HepG2 (cell line): ENCODE measurements at regions not wholly inside any gene's neighbourhood (a gene's known extent, or its start where the extent isn't known, plus 50 kb on each side); places are given as distances from the start of the nearest gene placed in this dataset.
A peak's percentile ranks its signal among the peaks of the same experiment; 100 is the strongest.

Experiments used
- ATAC-seq: fragments of 200-7000 bp; cut with Tn5 transposase; 3 replicates; pipeline ENCODE4 v1.9.1; 2020; ENCODE audit warnings: mild to moderate bottlenecking, moderate library complexity
- BruUV-seq: library from RNA; stranded (reverse); fragments of 400-500 nt; replicated peaks from 2 replicates; lab custom pipeline; 2021; lab: Mats Ljungman, UMichigan
- CTCF ChIA-PET: fragments of 300-600 bp; formaldehyde crosslinking; extraction: SDS; loops from one replicate; lab custom pipeline; 2021; ENCODE audit warnings: low total read pairs, inconsistent platforms, low intra/inter-chr PET ratio; lab: Yijun Ruan, JAX
- POLR2A ChIA-PET: fragments of 350-600 bp; sonication (Branson Sonifier 250); formaldehyde crosslinking; loops from one replicate; lab custom pipeline; 2020; ENCODE audit warnings: antibody characterized with exemption, inconsistent platforms; lab: Yijun Ruan, JAX
- DNase-seq: peaks from one replicate; pipeline ENCODE4 v3.0.0-alpha.2; 2015; ENCODE audit warnings: low spot score
- FAIRE-seq: peaks from 3 replicates; lab custom pipeline; 2011; peaks lifted over from hg19 to GRCh38; lab: Jason Lieb, UNC
- H2AFZ ChIP-seq: one replicate; pipeline ENCODE4 v1.6.1; 2011; ENCODE audit warnings: low read length, inconsistent platforms
- H3K27ac ChIP-seq: fragments of 300-600 bp; 3 replicates; pipeline ENCODE4 v1.8.0; 2011; ENCODE audit warnings: mixed run types, mild to moderate bottlenecking, mixed read lengths, low read length, inconsistent platforms; ENCODE audit not compliant: insufficient read depth; ENCODE audit errors: extremely low read length
- H3K27me3 ChIP-seq, 2 experiments: fragments of 200-600 bp in 1 of 2; 2 replicates in 1 of 2; 3 replicates in 1 of 2; pipeline versions ENCODE4 v1.6.0 to v1.8.0; 2011; ENCODE audit warnings: low read length in 2 of 2, mild to moderate bottlenecking in 2 of 2, moderate library complexity in 2 of 2, inconsistent platforms in 1 of 2; ENCODE audit not compliant: insufficient read depth in 2 of 2, control insufficient read depth in 1 of 2
- H3K36me3 ChIP-seq, 2 experiments: fragments of 200-600 bp in 1 of 2; replicated peaks in 1 of 2; 2 replicates in 1 of 2; 3 replicates in 1 of 2; pipeline versions ENCODE4 v1.5.1 to v1.8.0; 2011; ENCODE audit warnings: low read length in 2 of 2, inconsistent platforms in 1 of 2; ENCODE audit not compliant: insufficient read depth in 2 of 2, control insufficient read depth in 1 of 2
- H3K4me1 ChIP-seq: 2 replicates; pipeline ENCODE4 v1.5.1; 2012; ENCODE audit warnings: low read length, inconsistent platforms; ENCODE audit not compliant: insufficient read depth
- H3K4me2 ChIP-seq: 2 replicates; pipeline ENCODE4 v1.6.0; 2011; ENCODE audit warnings: low read depth, low read length, inconsistent platforms
- H3K4me3 ChIP-seq, 3 experiments: fragments of 200-600 bp in 1 of 3; sonication (generic), shearing (Covaris generic) in 1 of 3; replicated peaks in 1 of 3; 2 replicates each; pipeline ENCODE4 v1.5.1; 2011 to 2016; ENCODE audit warnings: low read length in 3 of 3, inconsistent platforms in 2 of 3, low read depth in 2 of 3, mild to moderate bottlenecking in 2 of 3, control low read depth in 1 of 3, mixed read lengths in 1 of 3; ENCODE audit not compliant: insufficient read depth in 1 of 3
- H3K79me2 ChIP-seq: one replicate; pipeline ENCODE4 v1.6.1; 2011; ENCODE audit warnings: low read length, inconsistent platforms; ENCODE audit not compliant: insufficient read depth
- H3K9ac ChIP-seq: 2 replicates; pipeline ENCODE4 v1.6.0; 2011; ENCODE audit warnings: mild to moderate bottlenecking, low read depth, low read length, inconsistent platforms; ENCODE audit not compliant: insufficient read depth
- H3K9me3 ChIP-seq: 2 replicates; pipeline ENCODE4 v1.5.1; 2012; ENCODE audit warnings: mild to moderate bottlenecking, low read length
- H4K20me1 ChIP-seq: 2 replicates; pipeline ENCODE4 v1.6.0; 2011; ENCODE audit warnings: inconsistent platforms, mild to moderate bottlenecking, low read length, moderate library complexity; ENCODE audit not compliant: insufficient read depth
- ERF ChIP-seq: IDR thresholded peaks from 2 replicates; pipeline ENCODE4 v1.6.1; 2018; ENCODE audit warnings: missing biosample characterization, missing genetic modification reagents
- MAFF ChIP-seq: IDR thresholded peaks from 2 replicates; pipeline ENCODE4 v1.6.1; 2011; ENCODE audit warnings: low read depth, low read length, improper control_type of control experiment
- MAFG ChIP-seq: sonication (generic); formaldehyde crosslinking; IDR thresholded peaks from 2 replicates; pipeline ENCODE4 v1.5.1; 2020; ENCODE audit warnings: mild to moderate bottlenecking, missing genetic modification reagents
- MAFK ChIP-seq, 2 experiments: IDR thresholded peaks in 1 of 2; conservative IDR thresholded peaks in 1 of 2; 2 replicates each; pipeline ENCODE4 v1.6.1; 2011; ENCODE audit warnings: improper control_type of control experiment in 2 of 2, low read length in 2 of 2
- MIER2 ChIP-seq: IDR thresholded peaks from 2 replicates; pipeline ENCODE4 v1.6.1; 2016; ENCODE audit warnings: missing biosample characterization, missing genetic modification reagents
- NFKBIZ ChIP-seq: IDR thresholded peaks from 2 replicates; pipeline ENCODE4 v1.6.1; 2018; ENCODE audit warnings: missing genetic modification reagents, missing compliant biosample characterization
- RBM39 ChIP-seq: fragments of 200-400 bp; formaldehyde crosslinking; IDR thresholded peaks from one replicate; pipeline ENCODE4 v1.6.1; 2018; ENCODE audit warnings: antibody characterized with exemption, mild to moderate bottlenecking, low read depth, low read length; ENCODE audit not compliant: poor library complexity, severe bottlenecking
- RFX1 ChIP-seq: fragments of 450-650 bp; IDR thresholded peaks from 2 replicates; pipeline ENCODE4 v1.6.1; 2017
- SP1 ChIP-seq, 2 experiments: fragments of 450-650 bp in 1 of 2; sonication (generic) in 1 of 2; formaldehyde crosslinking in 1 of 2; IDR thresholded peaks; 2 replicates each; pipeline versions ENCODE4 v1.4.0 to v1.6.1; 2016 to 2020; ENCODE audit warnings: missing genetic modification reagents in 1 of 2
- TBX2 ChIP-seq: sonication (generic); formaldehyde crosslinking; IDR thresholded peaks from 2 replicates; pipeline ENCODE4 v1.5.0; 2020; ENCODE audit warnings: missing genetic modification reagents, mild to moderate bottlenecking, borderline replicate concordance
- WGBS: methylation state at CpG from one replicate; pipeline ENCODE4 v1.1.6; 2017; ENCODE audit warnings: low lambda C conversion rate; 5-methylcytosine and 5-hydroxymethylcytosine counted together
- in situ Hi-C: cut with HindIII; loops from 2 replicates; pipeline ENCODE4 v1.10.0; 2017; ENCODE audit warnings: low pct_unique_long_range_greater_than_20kb; ENCODE audit not compliant: extremely low pct_ligation_motif_present
- intact Hi-C: fragments of 100-400 bp; cut with micrococcal nuclease; formaldehyde crosslinking; loops from one replicate; pipeline ENCODE4 v1.10.0; 2022; ENCODE audit not compliant: unreplicated experiment
- TF ChIP-seq, protein P1 (sequence below): sonication (generic); formaldehyde crosslinking; IDR thresholded peaks from 2 replicates; pipeline ENCODE4 v1.5.0; 2020; ENCODE audit warnings: missing genetic modification reagents
- TF ChIP-seq, protein P2 (sequence below): sonication (generic); formaldehyde crosslinking; conservative IDR thresholded peaks from 2 replicates; pipeline ENCODE4 v1.8.0; 2022; ENCODE audit warnings: mild to moderate bottlenecking, moderate library complexity, missing genetic modification reagents

DNA sequence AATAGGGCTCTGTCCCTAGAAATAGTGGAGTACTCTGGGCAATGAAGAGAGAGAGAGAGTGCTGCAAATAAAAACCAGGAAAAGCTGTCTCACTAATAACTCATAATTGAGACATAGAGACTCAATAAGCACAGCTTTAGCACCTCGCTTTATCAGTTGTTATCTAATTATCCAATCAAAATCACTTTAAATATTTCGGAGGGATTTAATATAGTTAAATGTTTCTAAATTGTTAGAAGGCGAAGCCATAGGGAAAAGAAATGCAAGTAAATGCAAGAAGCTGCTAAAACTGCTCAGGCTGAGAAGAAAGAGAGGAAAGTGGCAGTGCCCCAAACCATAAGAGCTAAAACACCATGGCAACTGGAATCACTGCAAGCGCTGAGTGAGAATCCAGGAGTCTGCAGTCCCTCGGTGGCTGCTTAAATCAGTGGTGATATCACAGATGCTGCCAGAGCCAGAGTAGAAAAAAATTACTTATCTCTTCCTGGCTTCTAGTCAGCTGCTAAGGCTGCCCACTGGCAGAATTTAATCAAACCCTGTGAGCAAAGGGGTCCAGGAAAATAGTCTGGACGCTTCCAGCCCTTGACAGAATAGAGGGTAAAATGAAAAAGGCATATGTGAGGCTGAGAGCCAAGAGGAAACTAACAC is 150.4 kb upstream of the CHRM2 start (continued):
- no peak for TF ChIP-seq RBM39
- no peak for TF ChIP-seq TBX2
- TF ChIP-seq SP1 (IDR thresholded peaks at IDR 0.05) = no peak
- TF ChIP-seq SP1 (CRISPR knock-in tag; IDR thresholded peaks at IDR 0.05) = no peak

DNA sequence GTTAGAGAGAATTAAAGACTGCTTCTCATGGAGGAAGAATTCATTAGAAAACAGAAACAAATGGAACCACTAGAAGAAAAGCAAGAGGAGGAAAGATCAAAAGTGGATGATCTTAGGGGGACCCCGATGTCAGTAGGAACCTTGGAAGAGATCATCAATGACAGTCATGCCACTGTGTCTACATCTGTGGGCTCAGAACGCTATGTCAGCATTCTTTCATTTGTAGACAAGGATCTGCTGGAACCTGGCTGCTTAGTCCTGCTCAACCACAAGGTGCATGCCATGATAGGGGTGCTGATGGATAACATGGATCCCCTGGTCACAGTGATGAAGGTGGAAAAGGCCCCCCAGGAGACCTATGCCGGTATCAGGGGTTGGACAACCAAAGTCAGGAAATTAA is 154.4 kb upstream of the CHRM2 start:
- H2AFZ ChIP-seq = no peak overlapping the region
- in situ Hi-C loops (no loop called here), intact Hi-C loops (no loop called here)
- no peaks in the 10 kb centered on the region for H3K79me2 ChIP-seq
- BruUV-seq = no TSS peak
- no peaks in the 10 kb centered on the region for H4K20me1 ChIP-seq
- CTCF ChIA-PET = no interaction called here
- H3K9me3 ChIP-seq = 0 out of 2 replicates have a peak, but pooled peaks cover 15% of the 10 kb centered on the region
- H3K4me1 ChIP-seq = no peaks in the 10 kb centered on the region
- no peak for DNase-seq
- TF ChIP-seq NFKBIZ (CRISPR knock-in tag) (no peak), MAFG (CRISPR knock-in tag) (no peak), MAFF (peak; percentile 58), ERF (CRISPR knock-in tag) (no peak), MAFK (conservative IDR thresholded peaks at IDR 0.05 in 1 of 2, IDR thresholded peaks at IDR 0.05 in 1 of 2; ENCODE audit: low read length in 2 of 2) (peak; percentile 58 to 78), RFX1 (no peak), MIER2 (CRISPR knock-in tag) (no peak)
- TF ChIP-seq, protein P1, sequence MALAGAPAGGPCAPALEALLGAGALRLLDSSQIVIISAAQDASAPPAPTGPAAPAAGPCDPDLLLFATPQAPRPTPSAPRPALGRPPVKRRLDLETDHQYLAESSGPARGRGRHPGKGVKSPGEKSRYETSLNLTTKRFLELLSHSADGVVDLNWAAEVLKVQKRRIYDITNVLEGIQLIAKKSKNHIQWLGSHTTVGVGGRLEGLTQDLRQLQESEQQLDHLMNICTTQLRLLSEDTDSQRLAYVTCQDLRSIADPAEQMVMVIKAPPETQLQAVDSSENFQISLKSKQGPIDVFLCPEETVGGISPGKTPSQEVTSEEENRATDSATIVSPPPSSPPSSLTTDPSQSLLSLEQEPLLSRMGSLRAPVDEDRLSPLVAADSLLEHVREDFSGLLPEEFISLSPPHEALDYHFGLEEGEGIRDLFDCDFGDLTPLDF (CRISPR knock-in tag) = no peak
- TF ChIP-seq, protein P2, sequence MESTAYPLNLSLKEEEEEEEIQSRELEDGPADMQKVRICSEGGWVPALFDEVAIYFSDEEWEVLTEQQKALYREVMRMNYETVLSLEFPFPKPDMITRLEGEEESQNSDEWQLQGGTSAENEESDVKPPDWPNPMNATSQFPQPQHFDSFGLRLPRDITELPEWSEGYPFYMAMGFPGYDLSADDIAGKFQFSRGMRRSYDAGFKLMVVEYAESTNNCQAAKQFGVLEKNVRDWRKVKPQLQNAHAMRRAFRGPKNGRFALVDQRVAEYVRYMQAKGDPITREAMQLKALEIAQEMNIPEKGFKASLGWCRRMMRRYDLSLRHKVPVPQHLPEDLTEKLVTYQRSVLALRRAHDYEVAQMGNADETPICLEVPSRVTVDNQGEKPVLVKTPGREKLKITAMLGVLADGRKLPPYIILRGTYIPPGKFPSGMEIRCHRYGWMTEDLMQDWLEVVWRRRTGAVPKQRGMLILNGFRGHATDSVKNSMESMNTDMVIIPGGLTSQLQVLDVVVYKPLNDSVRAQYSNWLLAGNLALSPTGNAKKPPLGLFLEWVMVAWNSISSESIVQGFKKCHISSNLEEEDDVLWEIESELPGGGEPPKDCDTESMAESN (CRISPR knock-in tag) = no peak
- H3K36me3 ChIP-seq = no peaks in the 10 kb centered on the region
- H3K27me3 ChIP-seq = no peaks in the 10 kb centered on the region
- no peak for FAIRE-seq
- no peak overlapping the region for H3K27ac ChIP-seq
- 15% methylated on average over 3 of the region's 3 CpGs for WGBS
- no peak overlapping the region for H3K4me3 ChIP-seq
- H3K4me2 ChIP-seq = no peak overlapping the region
- POLR2A ChIA-PET = no interaction called here
- no peak overlapping the region for H3K9ac ChIP-seq
- ATAC-seq = no peak
